Brain microvascular endothelial cell (primary cell): ENCODE measurements at regions not wholly inside any gene's neighbourhood (a gene's known extent, or its start where the extent isn't known, plus 50 kb on each side); places are given as distances from the start of the nearest gene placed in this dataset.

ENCODE experiments used
- DNase-seq: peaks from one replicate; pipeline ENCODE4 v3.0.0-alpha.2; 2020
- H3K27ac ChIP-seq: fragments of 250-450 bp; sonication (Bioruptor Pico); 2 replicates; pipeline ENCODE4 v1.5.1; 2020; ENCODE audit warnings: mild to moderate bottlenecking, moderate library complexity
- H3K27me3 ChIP-seq: fragments of 250-450 bp; sonication (Bioruptor Pico); replicated peaks from 2 replicates; pipeline ENCODE4 v1.5.1; 2020; ENCODE audit warnings: mild to moderate bottlenecking
- H3K36me3 ChIP-seq: fragments of 250-450 bp; sonication (Bioruptor Pico); replicated peaks from 2 replicates; pipeline ENCODE4 v1.5.1; 2020; ENCODE audit warnings: mild to moderate bottlenecking
- H3K4me3 ChIP-seq: 2 replicates; pipeline ENCODE4 v1.5.1; 2011; ENCODE audit warnings: low read depth, mild to moderate bottlenecking, control low read depth, low read length, moderate library complexity
- CTCF ChIP-seq: IDR thresholded peaks from 2 replicates; pipeline ENCODE4 v1.5.1; 2011; ENCODE audit warnings: low read depth, mild to moderate bottlenecking, moderate library complexity, low read length, control low read depth, inconsistent platforms; ENCODE audit errors: missing control alignments
- in situ Hi-C: cut with HindIII; loops from 2 replicates; pipeline ENCODE4 v1.10.0; 2017; ENCODE audit warnings: low sequenced_read_pairs, low pct_ligation_motif_present

GRCh38 chr6:85390775-85391174 is 59.1 kb upstream of the NT5E start:
- Histone ChIP-seq H3K4me3 (no peak overlapping the region), H3K27me3 (no peaks in the 10 kb centered on the region), H3K27ac (no peak overlapping the region), H3K36me3 (no peaks in the 10 kb centered on the region)
- DNase-seq, result no peak
- in situ Hi-C loops, result no loop called here
- TF ChIP-seq CTCF, result no peak

DNA sequence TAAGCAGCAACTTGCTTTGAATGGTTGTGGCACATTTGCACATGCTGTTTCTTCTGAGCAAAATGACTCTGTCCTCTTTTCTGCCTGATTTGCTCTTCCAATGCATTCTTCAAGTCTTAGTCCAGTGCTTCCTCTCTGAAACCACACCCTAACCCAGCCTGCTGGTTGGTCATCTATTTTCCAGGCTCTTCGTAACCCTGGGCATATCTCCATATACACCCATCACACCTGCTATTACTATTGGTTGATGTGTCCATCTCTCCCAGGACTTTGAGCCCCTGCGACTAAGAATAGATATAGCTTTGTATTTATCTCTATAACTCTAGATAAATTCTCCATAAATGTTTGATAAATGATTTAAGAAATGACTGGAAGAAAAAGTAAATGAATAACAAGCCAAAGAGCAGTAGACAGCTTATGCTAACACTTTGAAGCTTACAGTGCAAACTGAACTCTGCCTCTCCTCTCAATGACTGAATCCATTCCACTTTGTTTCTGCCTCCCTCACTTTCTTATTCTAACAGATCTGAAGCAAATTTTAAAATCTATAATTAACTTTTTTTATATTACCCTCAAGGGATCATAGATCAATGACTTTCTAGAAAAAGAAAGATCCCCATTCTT is 59.7 kb upstream of the NT5E start:
- no peaks in the 10 kb centered on the region for H3K27me3 ChIP-seq
- DNase-seq, result no peak
- TF ChIP-seq CTCF, result no peak
- no peak overlapping the region for H3K27ac ChIP-seq
- H3K4me3 ChIP-seq, result no peak overlapping the region
- H3K36me3 ChIP-seq, result no peaks in the 10 kb centered on the region
- in situ Hi-C loops, result no loop called here

- in situ Hi-C loops, result no loop called here
- H3K4me3 ChIP-seq, result no peak overlapping the region
- DNase-seq, result no peak
Observed at GRCh38 chr6:85389151-85389797, 60.6 kb upstream of the NT5E start.

GRCh38 chr6:85388531-85388930 is 61.4 kb upstream of the NT5E start:
- no peak for DNase-seq
- Histone ChIP-seq H3K4me3 (no peak overlapping the region), H3K36me3 (no peaks in the 10 kb centered on the region), H3K27ac (no peak overlapping the region), H3K27me3 (no peaks in the 10 kb centered on the region)
- TF ChIP-seq CTCF, result no peak
- in situ Hi-C loops, result no loop called here

More at GRCh38 chr6:85389151-85389797, 60.6 kb upstream of the NT5E start:
- TF ChIP-seq CTCF, result no peak
- H3K27me3 ChIP-seq, result no peaks in the 10 kb centered on the region
- no peak overlapping the region for H3K27ac ChIP-seq
- H3K36me3 ChIP-seq, result no peaks in the 10 kb centered on the region

DNA sequence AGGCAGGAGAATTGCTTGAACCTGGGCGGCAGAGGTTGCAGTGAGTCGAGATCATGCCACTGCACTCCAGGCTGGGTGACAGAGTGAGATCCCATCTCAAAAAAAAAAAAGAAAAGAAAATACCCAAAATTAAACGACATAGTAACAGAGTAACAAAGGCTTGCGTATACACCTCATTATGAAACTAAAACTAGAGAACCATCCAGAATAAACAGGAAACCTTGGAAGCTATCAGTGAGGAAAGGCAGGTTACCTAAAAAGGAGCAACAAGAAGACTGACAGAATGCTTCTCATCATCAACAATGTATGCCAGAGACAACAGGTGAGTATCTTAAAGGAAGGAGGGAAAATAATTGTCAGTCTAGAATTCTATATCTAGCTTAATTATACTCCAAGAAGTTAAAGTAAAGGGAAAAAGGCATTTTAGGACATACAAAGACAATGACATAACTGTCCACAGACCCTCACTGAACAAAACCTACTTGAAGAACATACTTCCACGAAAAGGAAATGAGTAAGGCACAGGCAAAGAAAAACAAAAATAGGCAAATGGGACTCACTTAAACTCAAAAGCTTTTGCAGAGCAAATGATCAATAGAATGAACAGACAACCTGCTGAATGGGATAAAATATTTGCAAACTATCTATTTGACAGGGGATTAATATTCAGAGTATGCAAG is 64.1 kb upstream of the NT5E start:
- Histone ChIP-seq H3K36me3 (no peaks in the 10 kb centered on the region), H3K27me3 (no peaks in the 10 kb centered on the region), H3K4me3 (no peak overlapping the region), H3K27ac (no peak overlapping the region)
- no peak for TF ChIP-seq CTCF
- in situ Hi-C loops, result no loop called here
- DNase-seq, result no peak
